DOHH2 (cell line): ENCODE measurements at regions not wholly inside any gene's neighbourhood (a gene's known extent, or its start where the extent isn't known, plus 50 kb on each side); places are given as distances from the start of the nearest gene placed in this dataset.

Experiments used
- H3F3A ChIP-seq: fragments of 200-600 bp; sonication (generic), shearing (Covaris generic); 2 replicates; pipeline ENCODE4 v1.6.0; 2016; ENCODE audit warnings: antibody characterized with exemption, mild to moderate bottlenecking; ENCODE audit not compliant: control insufficient read depth, insufficient read depth
- H3K27ac ChIP-seq: fragments of 200-600 bp; sonication (generic); 2 replicates; pipeline ENCODE4 v1.5.1; 2014; ENCODE audit warnings: low read depth, mild to moderate bottlenecking, low read length, moderate library complexity
- H3K27me3 ChIP-seq: fragments of 200-600 bp; sonication (generic); 2 replicates; pipeline ENCODE4 v1.6.1; 2014; ENCODE audit warnings: mild to moderate bottlenecking, low read length, mixed read lengths; ENCODE audit not compliant: control insufficient read depth
- H3K36me3 ChIP-seq: fragments of 200-600 bp; sonication (generic); 2 replicates; pipeline ENCODE4 v1.6.1; 2014; ENCODE audit warnings: mild to moderate bottlenecking, low read length, moderate library complexity, mixed read lengths; ENCODE audit not compliant: control insufficient read depth
- H3K4me1 ChIP-seq: fragments of 200-600 bp; sonication (generic); 2 replicates; pipeline ENCODE4 v1.6.1; 2014; ENCODE audit warnings: mild to moderate bottlenecking, low read length, mixed read lengths; ENCODE audit not compliant: control insufficient read depth
- H3K4me2 ChIP-seq: fragments of 200-600 bp; sonication (generic); 2 replicates; pipeline ENCODE4 v1.6.0; 2014; ENCODE audit warnings: mild to moderate bottlenecking, low read length, moderate library complexity
- H3K4me3 ChIP-seq: fragments of 200-600 bp; sonication (generic); 2 replicates; pipeline ENCODE4 v1.5.1; 2014; ENCODE audit warnings: mild to moderate bottlenecking, low read length, mixed read lengths
- H3K79me2 ChIP-seq: fragments of 200-600 bp; sonication (generic); 2 replicates; pipeline ENCODE4 v1.6.1; 2014; ENCODE audit warnings: mild to moderate bottlenecking, low read length, mixed read lengths; ENCODE audit not compliant: control insufficient read depth
- H3K9me2 ChIP-seq: fragments of 200-600 bp; sonication (generic); replicated peaks from 2 replicates; pipeline ENCODE4 v1.6.1; 2014; ENCODE audit warnings: mild to moderate bottlenecking, low read length, mixed read lengths; ENCODE audit not compliant: control insufficient read depth
- H3K9me3 ChIP-seq: fragments of 200-600 bp; sonication (generic); 2 replicates; pipeline ENCODE4 v1.6.1; 2014; ENCODE audit warnings: antibody characterized with exemption, low read length, mixed read lengths; ENCODE audit not compliant: control insufficient read depth, insufficient read depth
- H4K20me1 ChIP-seq: fragments of 200-600 bp; sonication (generic); 2 replicates; pipeline ENCODE4 v1.6.0; 2014; ENCODE audit warnings: low read depth, mild to moderate bottlenecking, antibody characterized with exemption, low read length, moderate library complexity; ENCODE audit not compliant: control insufficient read depth, insufficient read depth
- EZH2phosphoT487 ChIP-seq: fragments of 200-600 bp; sonication (generic); IDR thresholded peaks from 2 replicates; pipeline ENCODE4 v1.6.1; 2017; ENCODE audit warnings: borderline replicate concordance, mild to moderate bottlenecking, antibody characterized with exemption, low read length, moderate library complexity, mixed read lengths
- TF ChIP-seq, protein P1 (sequence below): fragments of 200-600 bp; sonication (generic); IDR thresholded peaks from one replicate; pipeline ENCODE4 v1.5.1; 2014; ENCODE audit warnings: antibody characterized with exemption, mild to moderate bottlenecking, low read depth, low read length; ENCODE audit not compliant: poor library complexity, severe bottlenecking

- no peaks in the 10 kb centered on the region for H3K36me3 ChIP-seq
- no peaks in the 10 kb centered on the region for H3K4me1 ChIP-seq
- H3K79me2 ChIP-seq: no peaks in the 10 kb centered on the region
- no peaks in the 10 kb centered on the region for H3K27me3 ChIP-seq
- no peaks in the 10 kb centered on the region for H3K9me2 ChIP-seq
- no peaks in the 10 kb centered on the region for H3F3A ChIP-seq
- no peaks in the 10 kb centered on the region for H4K20me1 ChIP-seq
- TF ChIP-seq, protein P1, sequence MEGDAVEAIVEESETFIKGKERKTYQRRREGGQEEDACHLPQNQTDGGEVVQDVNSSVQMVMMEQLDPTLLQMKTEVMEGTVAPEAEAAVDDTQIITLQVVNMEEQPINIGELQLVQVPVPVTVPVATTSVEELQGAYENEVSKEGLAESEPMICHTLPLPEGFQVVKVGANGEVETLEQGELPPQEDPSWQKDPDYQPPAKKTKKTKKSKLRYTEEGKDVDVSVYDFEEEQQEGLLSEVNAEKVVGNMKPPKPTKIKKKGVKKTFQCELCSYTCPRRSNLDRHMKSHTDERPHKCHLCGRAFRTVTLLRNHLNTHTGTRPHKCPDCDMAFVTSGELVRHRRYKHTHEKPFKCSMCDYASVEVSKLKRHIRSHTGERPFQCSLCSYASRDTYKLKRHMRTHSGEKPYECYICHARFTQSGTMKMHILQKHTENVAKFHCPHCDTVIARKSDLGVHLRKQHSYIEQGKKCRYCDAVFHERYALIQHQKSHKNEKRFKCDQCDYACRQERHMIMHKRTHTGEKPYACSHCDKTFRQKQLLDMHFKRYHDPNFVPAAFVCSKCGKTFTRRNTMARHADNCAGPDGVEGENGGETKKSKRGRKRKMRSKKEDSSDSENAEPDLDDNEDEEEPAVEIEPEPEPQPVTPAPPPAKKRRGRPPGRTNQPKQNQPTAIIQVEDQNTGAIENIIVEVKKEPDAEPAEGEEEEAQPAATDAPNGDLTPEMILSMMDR: no peak
- TF ChIP-seq EZH2phosphoT487: no peak
- no peak overlapping the region for H3K4me2 ChIP-seq
- H3K27ac ChIP-seq: no peak overlapping the region
- H3K4me3 ChIP-seq: no peak overlapping the region
- no peaks in the 10 kb centered on the region for H3K9me3 ChIP-seq
Measured at GRCh38 chr13:26502826-26503225, 54.7 kb upstream of the WASF3 start.

DNA sequence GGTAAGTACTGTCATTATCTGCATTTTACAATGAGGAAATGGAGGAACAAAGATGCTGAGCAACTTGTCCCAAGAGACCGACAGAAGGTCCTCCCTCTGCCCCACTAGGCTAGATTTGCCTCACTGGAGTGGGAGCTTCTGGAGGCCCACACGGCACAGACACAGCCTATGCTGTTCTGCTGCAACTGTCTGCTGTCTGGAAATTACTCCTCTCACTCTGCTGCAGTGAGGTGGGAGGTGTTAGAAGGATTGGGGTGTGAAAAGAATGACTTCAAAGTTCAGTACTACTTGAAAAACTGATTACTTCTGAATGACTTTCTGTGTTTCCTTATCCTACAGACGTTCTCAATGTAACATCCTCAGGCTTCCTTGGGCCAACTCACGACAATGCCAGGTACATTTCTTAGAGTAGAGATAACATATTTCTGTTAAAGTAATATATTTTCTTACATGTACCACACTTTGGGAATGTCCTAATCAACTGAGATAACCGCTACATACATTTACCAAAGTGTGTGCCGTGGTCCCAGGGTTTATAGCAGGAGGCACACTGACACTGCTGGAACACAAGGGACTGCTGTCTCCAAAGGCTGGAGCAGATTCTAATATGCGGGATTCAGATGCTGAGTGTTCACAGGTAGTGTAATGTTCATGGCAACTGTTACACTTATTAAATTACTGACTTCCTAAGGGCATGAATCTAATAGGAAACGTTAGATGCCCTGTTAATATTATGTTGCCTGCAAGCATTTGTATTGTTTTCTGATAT is 53.5 kb upstream of the WASF3 start:
- H3K9me3 ChIP-seq: no peaks in the 10 kb centered on the region
- H3K4me1 ChIP-seq: no peaks in the 10 kb centered on the region
- no peaks in the 10 kb centered on the region for H4K20me1 ChIP-seq
- no peaks in the 10 kb centered on the region for H3K9me2 ChIP-seq
- no peak overlapping the region for H3K4me3 ChIP-seq
- H3F3A ChIP-seq: no peaks in the 10 kb centered on the region
- no peaks in the 10 kb centered on the region for H3K36me3 ChIP-seq
- H3K79me2 ChIP-seq: no peaks in the 10 kb centered on the region
- TF ChIP-seq, protein P1: no peak
- TF ChIP-seq EZH2phosphoT487: no peak
- H3K4me2 ChIP-seq: no peak overlapping the region
- no peaks in the 10 kb centered on the region for H3K27me3 ChIP-seq
- H3K27ac ChIP-seq: no peak overlapping the region
